ENCODE measurements at regions not wholly inside any gene's neighbourhood (a gene's known extent, or its start where the extent isn't known, plus 50 kb on each side); places are given as distances from the start of the nearest gene placed in this dataset.
"Not testable (repeated sequence)": the region's sequence is repeated elsewhere in the genome, so short reads cannot be mapped to it uniquely, and the experiment has no call there.

- Histone ChIP-seq H3K27ac (ENCODE audit: poor library complexity, severe bottlenecking) (no peak overlapping the region), H3K27me3 (ENCODE audit: insufficient read depth, poor library complexity, severe bottlenecking) (peaks cover 5% of the 10 kb centered on the region), H3K4me1 (ENCODE audit: insufficient read depth, poor library complexity, severe bottlenecking) (no peaks in the 10 kb centered on the region), H3K36me3 (ENCODE audit: low read depth) (no peaks in the 10 kb centered on the region), H3K9me3 (ENCODE audit: severe bottlenecking) (no peaks in the 10 kb centered on the region), H3K4me3 (ENCODE audit: severe bottlenecking) (no peak overlapping the region)
- TF ChIP-seq, protein P1, sequence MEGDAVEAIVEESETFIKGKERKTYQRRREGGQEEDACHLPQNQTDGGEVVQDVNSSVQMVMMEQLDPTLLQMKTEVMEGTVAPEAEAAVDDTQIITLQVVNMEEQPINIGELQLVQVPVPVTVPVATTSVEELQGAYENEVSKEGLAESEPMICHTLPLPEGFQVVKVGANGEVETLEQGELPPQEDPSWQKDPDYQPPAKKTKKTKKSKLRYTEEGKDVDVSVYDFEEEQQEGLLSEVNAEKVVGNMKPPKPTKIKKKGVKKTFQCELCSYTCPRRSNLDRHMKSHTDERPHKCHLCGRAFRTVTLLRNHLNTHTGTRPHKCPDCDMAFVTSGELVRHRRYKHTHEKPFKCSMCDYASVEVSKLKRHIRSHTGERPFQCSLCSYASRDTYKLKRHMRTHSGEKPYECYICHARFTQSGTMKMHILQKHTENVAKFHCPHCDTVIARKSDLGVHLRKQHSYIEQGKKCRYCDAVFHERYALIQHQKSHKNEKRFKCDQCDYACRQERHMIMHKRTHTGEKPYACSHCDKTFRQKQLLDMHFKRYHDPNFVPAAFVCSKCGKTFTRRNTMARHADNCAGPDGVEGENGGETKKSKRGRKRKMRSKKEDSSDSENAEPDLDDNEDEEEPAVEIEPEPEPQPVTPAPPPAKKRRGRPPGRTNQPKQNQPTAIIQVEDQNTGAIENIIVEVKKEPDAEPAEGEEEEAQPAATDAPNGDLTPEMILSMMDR (IDR thresholded peaks at IDR 0.05; ENCODE audit: poor library complexity, severe bottlenecking), result no peak
- ATAC-seq (ENCODE audit: low read depth), result no peak
- no peak for DNase-seq (ENCODE audit: low spot score)
These were observed 79.8 kb upstream of the SEL1L start for GRCh38 chr14:81613341-81614045.

- H3K4me3 ChIP-seq (ENCODE audit: severe bottlenecking); H3K27me3 ChIP-seq (ENCODE audit: insufficient read depth, poor library complexity, severe bottlenecking); H3K9me3 ChIP-seq (ENCODE audit: severe bottlenecking); H3K36me3 ChIP-seq (ENCODE audit: low read depth); DNase-seq (ENCODE audit: low spot score); ATAC-seq (ENCODE audit: low read depth); H3K4me1 ChIP-seq (ENCODE audit: insufficient read depth, poor library complexity, severe bottlenecking); H3K27ac ChIP-seq (ENCODE audit: poor library complexity, severe bottlenecking): not testable (repeated sequence)
These were observed 80.6 kb upstream of the SEL1L start for GRCh38 chr14:81614302-81614701.

- ATAC-seq (ENCODE audit: low read depth), result no peak
- Histone ChIP-seq H3K4me3 (ENCODE audit: severe bottlenecking) (no peak overlapping the region), H3K27me3 (ENCODE audit: insufficient read depth, poor library complexity, severe bottlenecking) (no peaks in the 10 kb centered on the region), H3K9me3 (ENCODE audit: severe bottlenecking) (no peaks in the 10 kb centered on the region), H3K4me1 (ENCODE audit: insufficient read depth, poor library complexity, severe bottlenecking) (no peaks in the 10 kb centered on the region), H3K27ac (ENCODE audit: poor library complexity, severe bottlenecking) (no peak overlapping the region), H3K36me3 (ENCODE audit: low read depth) (no peaks in the 10 kb centered on the region)
- TF ChIP-seq, protein P1 (IDR thresholded peaks at IDR 0.05; ENCODE audit: poor library complexity, severe bottlenecking), result no peak
- DNase-seq (ENCODE audit: low spot score), result no peak
These were observed 85.0 kb upstream of the SEL1L start for GRCh38 chr14:81618695-81619094.

GRCh38 chr14:81619816-81620215 is 86.2 kb upstream of the SEL1L start:
- Histone ChIP-seq H3K27ac (ENCODE audit: poor library complexity, severe bottlenecking) (no peak overlapping the region), H3K36me3 (ENCODE audit: low read depth) (no peaks in the 10 kb centered on the region), H3K9me3 (ENCODE audit: severe bottlenecking) (no peaks in the 10 kb centered on the region), H3K27me3 (ENCODE audit: insufficient read depth, poor library complexity, severe bottlenecking) (no peaks in the 10 kb centered on the region), H3K4me3 (ENCODE audit: severe bottlenecking) (no peak overlapping the region), H3K4me1 (ENCODE audit: insufficient read depth, poor library complexity, severe bottlenecking) (no peaks in the 10 kb centered on the region)
- ATAC-seq (ENCODE audit: low read depth), result no peak
- no peak for DNase-seq (ENCODE audit: low spot score)
- TF ChIP-seq, protein P1 (IDR thresholded peaks at IDR 0.05; ENCODE audit: poor library complexity, severe bottlenecking), result no peak

DNA sequence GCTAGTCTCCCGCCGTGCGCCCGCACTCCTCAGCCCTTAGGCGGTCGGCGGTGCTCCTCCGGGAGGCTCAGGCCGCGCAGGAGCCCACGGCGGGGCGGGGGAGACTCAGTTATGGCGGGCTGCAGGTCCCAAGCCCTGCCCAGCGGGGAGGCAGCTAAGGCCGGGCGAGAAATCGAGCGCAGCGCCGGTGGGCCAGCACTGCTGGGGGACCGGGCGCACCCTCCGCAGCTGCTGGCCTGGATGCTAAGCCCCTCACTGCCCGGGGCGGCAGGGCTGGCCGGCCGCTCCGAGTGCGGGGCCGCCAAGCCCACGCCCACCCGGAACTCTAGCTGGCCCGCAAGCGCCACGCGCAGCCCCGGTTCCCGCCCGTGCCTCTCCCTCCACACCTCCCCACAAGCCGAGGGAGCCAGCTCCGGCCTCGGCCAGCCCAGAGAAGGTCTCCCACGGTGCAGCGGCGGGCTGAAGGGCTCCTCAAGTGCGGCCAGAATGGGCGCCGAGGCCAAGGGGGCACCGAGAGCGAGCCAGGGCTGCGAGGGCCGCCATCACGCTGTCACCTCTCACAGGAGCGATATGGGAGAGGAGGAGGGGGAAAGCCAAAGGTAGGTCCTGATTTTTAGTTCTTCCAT is 90.2 kb upstream of the SEL1L start:
- not testable (repeated sequence) for ATAC-seq (ENCODE audit: low read depth); H3K36me3 ChIP-seq (ENCODE audit: low read depth); DNase-seq (ENCODE audit: low spot score); H3K27me3 ChIP-seq (ENCODE audit: insufficient read depth, poor library complexity, severe bottlenecking); H3K27ac ChIP-seq (ENCODE audit: poor library complexity, severe bottlenecking); H3K4me1 ChIP-seq (ENCODE audit: insufficient read depth, poor library complexity, severe bottlenecking); H3K4me3 ChIP-seq (ENCODE audit: severe bottlenecking); H3K9me3 ChIP-seq (ENCODE audit: severe bottlenecking)

DNA sequence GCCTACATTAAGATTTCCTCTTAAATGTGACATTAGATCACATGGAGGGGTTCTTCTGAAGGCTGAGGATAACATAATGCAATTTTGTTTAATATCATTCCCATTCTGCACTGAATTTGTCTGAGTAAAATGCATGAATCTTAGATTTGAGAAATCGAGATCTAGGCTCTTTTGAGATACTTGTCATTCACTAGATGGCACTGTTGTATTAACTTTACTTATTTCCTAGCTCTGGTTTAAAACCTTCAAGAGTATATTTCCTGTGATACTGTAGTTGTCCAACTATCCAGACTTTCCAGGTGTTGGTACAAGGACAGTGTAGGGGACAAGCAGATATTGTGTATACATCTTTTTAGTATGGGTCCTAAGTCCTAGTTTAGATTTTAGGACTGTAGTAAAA is 91.7 kb upstream of the SEL1L start:
- ATAC-seq (ENCODE audit: low read depth) (peak; percentile 61; the same call in 2 of the 3 replicates), DNase-seq (ENCODE audit: low spot score) (no peak)
- TF ChIP-seq, protein P1 (IDR thresholded peaks at IDR 0.05; ENCODE audit: poor library complexity, severe bottlenecking), result peak; percentile 72
- Histone ChIP-seq H3K9me3 (ENCODE audit: severe bottlenecking) (no peaks in the 10 kb centered on the region), H3K27me3 (ENCODE audit: insufficient read depth, poor library complexity, severe bottlenecking) (no peaks in the 10 kb centered on the region), H3K27ac (ENCODE audit: poor library complexity, severe bottlenecking) (no peak overlapping the region), H3K36me3 (ENCODE audit: low read depth) (no peaks in the 10 kb centered on the region), H3K4me3 (ENCODE audit: severe bottlenecking) (no peak overlapping the region), H3K4me1 (ENCODE audit: insufficient read depth, poor library complexity, severe bottlenecking) (no peaks in the 10 kb centered on the region)

Measured in RWPE2 (cell line).